ENCODE measurements at regions not wholly inside any gene's neighbourhood (a gene's known extent, or its start where the extent isn't known, plus 50 kb on each side); places are given as distances from the start of the nearest gene placed in this dataset.

DNA sequence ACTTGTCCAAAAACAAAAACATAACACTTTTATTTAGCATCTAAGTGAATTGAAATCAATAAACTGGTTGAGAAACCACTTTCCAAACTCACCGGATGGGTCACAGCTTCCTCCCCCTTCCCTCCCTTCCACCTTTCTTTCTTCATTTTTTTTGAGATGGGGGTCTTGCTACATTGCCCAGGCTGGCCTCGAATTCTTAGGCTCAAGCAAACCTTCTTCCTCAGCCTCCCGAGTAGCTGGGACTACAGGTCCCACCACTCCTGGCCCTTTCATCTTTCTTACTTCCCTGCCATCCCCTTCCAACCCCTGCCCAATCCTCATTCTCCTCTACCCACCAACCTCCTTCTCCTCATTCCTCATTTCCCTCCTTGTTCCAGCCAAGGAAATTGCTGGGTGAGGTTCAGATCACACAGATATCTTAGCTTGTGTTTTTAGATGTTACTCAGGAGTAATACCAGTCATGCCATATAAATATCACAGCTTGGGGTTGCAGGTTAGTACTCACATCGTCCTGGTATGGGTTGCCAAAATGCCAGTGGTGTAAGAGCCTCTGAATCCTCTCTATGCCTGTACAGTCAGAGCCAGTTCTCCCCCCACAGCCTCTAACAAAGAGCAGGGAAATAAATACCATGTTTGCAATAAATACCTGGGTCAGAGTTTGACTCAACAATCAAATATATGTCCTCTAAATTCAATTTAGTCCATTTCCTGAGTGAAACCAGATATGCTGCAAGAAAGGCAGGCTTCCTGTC lies 132.7 kb upstream of the NDUFV2 start:
- no peak for DNase-seq (ENCODE audit: low read depth, low spot score)

DNA sequence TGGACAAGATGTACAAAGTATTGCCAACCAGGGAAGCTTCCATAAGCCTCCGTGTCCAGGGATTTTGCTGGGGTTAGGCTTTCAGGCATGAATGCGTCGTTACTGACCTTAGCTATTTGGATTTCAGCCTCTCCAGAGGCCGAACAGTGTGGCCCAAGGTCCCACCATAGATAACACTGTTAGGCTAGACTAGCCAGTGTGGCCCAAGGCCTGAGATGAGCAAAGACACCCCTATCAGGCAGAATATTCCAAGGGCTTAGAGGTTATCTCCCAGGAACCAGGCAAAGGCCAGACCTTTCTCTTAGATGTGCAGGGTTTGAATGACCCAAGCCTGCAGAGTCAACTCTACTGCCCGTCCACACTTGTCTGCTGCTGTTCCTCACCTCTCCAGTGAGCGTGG lies 131.7 kb upstream of the NDUFV2 start:
- DNase-seq (ENCODE audit: low read depth, low spot score) = no peak

DNA sequence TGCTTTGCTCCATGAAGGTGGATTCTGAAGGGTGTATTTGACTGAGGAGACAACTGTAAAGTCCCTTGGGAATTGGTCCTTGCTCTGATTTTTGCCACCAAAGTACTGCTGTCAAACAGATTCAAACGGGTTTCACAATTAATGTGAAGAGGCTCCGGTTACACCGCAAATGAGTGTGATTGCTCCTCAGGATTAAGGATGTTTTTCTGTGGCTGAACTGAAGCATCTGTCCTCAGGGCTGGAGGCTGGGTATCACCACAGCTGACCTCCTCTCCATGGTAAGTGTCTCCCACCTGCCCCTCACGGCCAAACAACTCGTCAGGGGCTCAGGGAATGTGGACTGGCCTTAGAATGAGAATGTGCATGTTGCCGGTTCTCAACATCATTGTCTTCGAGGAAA lies 130.4 kb upstream of the NDUFV2 start:
- no peak for DNase-seq (ENCODE audit: low read depth, low spot score)

DNA sequence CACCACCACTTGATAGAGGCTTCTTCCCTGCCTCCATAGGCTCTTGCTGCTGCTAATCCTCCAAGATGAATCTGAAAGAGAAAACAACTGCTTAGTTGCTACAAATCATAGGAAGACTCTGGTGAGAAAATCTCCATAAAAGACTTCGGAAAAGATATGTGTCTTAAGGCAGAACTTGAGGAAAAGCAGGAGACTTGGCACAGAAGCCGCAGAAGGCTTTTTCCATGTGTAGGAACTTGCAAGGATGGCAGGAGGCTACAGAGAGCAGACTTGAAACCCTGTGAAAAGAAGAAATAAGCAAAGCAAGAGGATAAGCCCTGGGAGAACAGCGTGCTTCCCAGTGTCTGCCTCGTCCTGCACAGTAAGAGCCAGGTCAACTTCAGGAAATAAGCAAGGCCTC lies 128.2 kb upstream of the NDUFV2 start:
- no peak for DNase-seq (ENCODE audit: low read depth, low spot score)

DNA sequence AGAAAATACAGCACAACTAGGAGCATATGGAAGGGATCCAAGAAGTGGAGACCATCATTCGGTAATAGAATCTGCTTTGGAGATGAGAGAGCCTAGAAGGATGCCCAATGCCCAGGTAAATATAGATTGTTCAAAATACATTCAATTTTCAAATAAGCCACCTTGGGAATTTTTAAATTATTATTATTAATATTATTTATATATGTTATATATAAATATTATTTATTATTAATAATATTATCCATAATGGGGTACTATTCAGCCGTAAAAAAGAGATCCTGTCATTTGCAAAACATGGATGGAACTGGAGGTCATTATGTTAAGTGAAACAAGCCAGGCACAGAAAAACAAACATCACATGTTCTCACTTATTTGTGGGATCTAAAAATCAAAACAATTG lies 127.8 kb upstream of the NDUFV2 start:
- DNase-seq (ENCODE audit: low read depth, low spot score) = no peak

DNA sequence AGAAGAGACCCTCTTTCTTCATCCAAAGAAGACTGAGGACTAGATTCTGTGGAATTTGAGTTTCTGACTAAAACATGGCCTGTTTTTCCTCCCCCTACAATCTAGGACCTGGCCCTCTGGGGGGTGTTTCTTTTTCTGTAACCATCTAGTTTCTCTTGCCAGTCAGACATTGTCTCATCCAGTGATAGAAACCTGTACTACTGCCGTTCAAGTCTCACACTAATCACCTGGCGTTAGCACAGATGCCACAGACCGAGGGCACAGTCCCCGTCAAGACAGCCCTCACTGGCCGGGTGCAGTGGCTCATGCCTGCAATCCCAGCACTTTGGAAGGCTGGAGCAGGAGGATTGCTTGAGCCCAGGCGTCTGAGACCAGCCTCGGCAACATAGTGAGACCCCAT lies 126.9 kb upstream of the NDUFV2 start:
- no peak for DNase-seq (ENCODE audit: low read depth, low spot score)

DNA sequence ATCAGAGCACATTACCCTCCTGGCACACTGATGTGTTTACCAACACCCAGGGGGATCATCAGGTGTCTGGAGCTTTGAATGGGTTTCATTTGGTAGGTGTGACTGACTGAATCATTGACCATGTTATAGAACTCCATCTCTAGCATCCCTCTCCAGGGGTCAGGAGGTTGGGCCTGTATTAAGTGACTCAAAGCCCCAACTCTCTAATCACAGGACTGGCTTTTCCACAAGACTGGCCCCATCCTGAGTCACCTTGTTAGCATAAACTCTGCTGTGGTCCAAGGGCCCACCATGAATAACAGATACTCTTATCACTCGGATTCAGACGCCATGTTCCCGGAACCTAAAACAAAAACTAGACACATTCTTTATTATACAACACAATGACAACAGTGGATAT lies 125.9 kb upstream of the NDUFV2 start:
- DNase-seq (ENCODE audit: low read depth, low spot score) = no peak

DNA sequence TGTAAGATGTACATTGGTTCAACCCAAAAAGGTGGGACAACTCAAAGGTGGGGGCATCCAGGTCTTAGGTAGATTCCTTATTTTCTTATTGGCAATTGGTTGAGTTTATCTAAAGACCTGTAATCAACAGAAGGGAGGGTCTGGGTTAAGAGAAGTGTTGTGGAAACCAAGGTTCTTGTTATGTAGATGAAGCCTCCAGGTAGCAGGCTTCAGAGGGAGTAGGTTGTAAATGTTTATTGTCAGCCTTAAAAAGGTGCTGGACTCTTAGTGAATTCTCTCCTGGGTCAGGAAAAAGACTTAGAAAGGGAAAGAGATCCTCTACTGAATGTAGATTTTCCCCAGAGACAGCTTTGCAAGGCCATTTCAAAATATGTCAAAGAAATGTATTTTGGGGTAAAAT lies 125.3 kb upstream of the NDUFV2 start:
- no peak for DNase-seq (ENCODE audit: low read depth, low spot score)

DNA sequence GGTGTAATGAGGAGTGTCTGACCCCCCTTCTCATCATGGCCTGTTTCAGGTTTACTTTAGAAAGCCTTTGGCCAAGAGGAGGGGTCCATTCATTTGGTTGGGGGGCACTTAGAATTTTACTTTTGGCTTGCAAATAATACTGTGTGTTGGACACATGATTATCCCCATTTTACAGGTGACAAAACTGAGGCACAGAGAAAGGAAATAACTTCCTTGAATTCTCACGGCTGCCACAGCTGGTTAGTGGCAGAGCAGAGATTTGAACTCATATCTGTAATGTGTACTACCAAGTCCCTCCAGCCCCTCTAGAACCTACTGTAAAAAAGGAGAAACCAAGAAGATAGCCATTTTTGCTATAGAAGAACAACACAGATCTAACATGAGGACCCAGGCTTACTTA lies 124.8 kb upstream of the NDUFV2 start:
- no peak for DNase-seq (ENCODE audit: low read depth, low spot score)

DNA sequence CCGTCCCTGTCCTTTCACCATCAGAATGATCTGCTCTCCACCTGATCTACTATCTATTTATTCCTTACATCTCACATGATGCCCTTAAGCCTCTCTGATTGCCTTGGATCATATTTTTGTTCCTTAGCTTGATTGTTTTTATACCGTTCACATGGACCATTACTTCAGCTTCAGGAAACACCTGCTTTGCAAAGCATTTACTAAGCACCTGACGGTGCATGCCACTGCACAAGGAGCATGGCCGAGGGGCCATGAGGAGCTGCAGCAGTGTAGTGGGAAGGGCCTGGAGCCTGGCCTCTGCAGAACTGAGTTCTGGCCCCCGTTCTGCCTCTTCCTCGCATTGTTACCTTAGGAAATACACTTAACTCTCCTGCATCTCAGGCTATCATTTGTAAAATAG lies 124.1 kb upstream of the NDUFV2 start:
- no peak for DNase-seq (ENCODE audit: low read depth, low spot score)

DNA sequence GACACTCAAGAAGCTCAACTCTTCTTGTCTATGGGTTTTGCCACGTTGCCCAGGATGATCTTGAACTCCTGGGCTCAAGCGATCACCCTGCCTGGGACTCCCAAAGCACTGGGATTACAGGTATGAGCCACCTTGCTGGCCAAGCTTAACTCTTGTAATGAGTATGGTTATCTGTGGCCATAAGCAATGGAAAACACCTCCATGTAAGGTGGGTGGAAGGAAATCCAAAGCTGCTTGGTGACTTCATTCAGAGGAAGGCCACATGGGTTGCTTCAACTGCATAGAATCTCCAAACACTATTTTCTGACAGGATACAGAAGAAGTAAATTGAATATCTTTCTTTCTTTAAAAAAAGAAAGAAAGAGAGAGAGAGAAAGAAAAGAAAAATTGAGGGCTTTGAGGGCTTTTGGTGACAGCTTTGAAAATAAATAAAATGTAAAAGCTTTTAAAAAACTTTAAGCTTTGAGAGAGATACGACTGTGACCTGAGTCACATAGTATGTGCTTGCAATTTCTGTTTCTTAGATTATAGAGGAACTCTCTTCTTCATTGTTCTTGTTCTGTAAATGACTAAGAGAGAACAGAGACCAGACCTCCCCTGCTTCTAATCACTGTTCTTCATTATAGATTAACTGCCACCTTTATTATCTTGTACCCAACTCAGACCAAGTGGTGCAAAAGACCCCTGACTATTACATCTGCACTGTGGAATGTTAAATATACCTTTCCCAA lies 123.1 kb upstream of the NDUFV2 start:
- DNase-seq (ENCODE audit: low read depth, low spot score) = no peak

DNA sequence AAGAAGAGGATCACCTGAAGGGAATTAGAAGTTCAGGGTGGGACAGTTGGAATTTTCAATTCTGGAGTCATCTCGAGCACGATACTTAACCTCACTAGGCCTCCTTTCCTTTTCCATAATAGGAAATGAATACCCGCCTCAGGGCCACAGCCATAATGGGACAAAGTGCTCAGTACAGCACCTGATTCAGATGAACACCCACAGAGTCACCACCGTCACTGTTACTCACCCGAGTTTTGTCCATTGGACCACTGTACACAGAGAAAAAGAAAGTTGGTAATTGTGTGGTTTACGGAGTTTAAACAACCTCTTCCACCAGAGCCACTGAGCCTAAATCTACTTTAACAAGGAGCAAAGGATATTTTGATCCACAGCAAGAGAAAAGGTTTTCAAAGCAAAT lies 122.0 kb upstream of the NDUFV2 start:
- no peak for DNase-seq (ENCODE audit: low read depth, low spot score)

DNA sequence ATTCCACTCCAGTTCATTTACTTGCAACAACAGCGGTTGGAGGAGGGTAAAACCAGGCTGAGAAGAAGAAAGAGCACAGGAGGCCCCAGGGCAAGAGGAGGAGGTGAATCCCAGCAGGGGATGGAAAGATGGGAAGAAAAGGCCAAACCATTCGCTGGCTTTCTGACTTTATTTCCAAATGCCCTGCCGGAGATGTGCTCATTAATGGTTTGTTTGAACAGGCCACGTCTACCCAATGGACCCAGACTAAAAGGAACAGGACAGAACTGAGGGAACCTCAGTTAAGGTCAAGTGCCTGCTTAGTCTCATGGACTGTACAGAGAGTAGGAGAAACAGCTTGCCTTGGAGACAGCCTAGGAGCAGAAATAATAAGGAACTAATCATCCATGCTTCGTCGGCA lies 121.6 kb upstream of the NDUFV2 start:
- no peak for DNase-seq (ENCODE audit: low read depth, low spot score)

DNA sequence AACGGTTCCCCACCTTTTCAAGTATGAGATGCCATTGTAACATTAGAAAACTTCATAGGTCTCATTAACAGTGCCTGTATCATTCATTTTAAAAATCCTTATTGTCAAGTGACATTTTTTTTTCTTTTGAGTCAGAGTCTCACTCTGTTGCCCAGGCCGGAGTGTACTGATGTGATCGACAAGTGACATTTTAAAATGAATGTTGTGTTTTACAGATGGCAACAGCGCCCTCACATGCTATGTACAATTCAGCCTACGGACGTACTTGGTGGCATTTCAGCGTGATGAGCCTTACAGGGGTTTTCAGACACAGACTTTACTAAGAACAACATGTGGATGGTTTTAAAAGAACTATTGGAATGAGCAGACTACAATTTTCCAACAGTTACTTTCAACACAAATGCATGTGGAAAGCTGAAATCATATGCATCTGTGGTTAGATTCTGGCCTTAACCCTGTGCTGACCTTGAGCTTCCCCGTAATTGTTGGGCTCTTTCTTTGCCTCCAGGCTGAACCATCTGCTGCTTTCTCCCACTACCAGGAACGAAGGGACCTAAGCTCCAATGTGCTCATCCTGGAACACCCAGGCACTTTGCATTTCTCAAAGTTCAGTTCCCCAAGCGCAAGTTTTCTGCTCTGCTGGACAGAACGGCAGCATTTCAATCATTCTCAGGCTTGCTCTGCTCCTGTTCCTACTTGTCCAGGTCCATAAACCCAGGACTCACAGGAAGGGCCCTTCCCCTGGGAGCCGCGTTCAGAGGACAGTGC lies 119.9 kb upstream of the NDUFV2 start:
- DNase-seq (ENCODE audit: low read depth, low spot score) = no peak

DNA sequence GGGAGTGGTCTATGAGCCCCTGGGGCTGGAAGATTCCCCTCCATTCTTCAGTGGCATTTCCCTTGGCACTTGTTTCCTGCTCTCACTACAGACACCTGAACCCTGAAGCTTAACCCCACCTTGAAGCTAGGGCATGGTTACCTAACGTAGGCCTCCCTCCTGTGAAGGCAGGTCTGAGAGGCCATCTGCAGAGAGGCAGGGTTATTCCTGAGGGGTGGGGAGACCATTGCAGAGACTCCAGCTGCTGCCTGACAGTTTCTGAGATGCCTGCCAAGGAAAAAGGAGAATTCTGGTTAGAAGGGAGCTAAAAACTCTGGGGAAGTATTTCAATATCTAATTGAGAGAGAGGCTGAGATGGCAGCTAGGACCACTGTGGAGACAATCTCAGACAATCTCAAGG lies 119.3 kb upstream of the NDUFV2 start:
- no peak for DNase-seq (ENCODE audit: low read depth, low spot score)

DNA sequence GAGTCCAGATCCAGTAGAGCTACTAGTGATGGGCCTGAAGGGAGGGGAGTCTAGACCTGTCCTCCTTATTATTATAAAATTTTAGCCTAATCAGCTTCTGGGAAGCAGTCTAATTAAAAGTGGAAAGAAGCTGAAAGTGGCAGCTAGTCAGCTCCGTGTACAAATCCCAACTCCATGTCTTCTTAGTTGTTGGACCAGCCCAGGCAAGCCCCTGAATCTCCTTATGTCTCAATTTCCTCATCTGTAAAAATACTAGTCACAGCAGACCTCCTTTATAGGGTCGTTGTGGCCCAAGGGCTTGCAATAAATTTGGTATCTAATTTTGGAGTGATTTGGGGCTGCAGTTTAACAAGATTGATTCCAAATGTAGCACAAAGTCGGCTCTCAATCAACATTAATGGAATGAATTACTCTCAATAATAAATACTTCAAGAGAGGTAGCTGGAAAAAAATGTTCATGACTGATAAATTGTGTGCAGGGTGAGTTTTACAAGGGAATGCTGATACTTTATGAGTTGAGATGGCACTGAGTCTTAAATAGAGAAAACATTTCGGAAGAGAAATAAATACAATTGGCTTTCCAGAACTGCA lies 118.3 kb upstream of the NDUFV2 start:
- DNase-seq (ENCODE audit: low read depth, low spot score) = no peak

DNA sequence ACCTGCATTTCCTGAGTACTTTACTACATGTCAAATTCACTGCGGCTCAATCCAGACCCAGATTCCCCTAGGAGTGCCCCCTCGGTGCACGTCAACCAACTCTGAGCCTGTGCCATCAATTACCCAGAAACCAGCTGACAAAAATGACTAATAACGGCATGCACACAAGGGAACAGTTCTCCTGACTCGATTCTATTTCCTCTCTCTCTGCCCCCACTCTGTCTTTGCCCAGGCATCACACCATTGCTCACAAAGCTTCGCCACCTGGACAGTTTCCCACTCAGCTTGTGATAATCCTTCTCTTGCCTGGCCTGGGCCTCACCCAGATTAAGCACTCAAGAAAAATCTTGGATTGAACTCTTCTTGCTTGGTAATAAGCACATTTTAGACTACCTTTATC lies 115.3 kb upstream of the NDUFV2 start:
- no peak for DNase-seq (ENCODE audit: low read depth, low spot score)

DNA sequence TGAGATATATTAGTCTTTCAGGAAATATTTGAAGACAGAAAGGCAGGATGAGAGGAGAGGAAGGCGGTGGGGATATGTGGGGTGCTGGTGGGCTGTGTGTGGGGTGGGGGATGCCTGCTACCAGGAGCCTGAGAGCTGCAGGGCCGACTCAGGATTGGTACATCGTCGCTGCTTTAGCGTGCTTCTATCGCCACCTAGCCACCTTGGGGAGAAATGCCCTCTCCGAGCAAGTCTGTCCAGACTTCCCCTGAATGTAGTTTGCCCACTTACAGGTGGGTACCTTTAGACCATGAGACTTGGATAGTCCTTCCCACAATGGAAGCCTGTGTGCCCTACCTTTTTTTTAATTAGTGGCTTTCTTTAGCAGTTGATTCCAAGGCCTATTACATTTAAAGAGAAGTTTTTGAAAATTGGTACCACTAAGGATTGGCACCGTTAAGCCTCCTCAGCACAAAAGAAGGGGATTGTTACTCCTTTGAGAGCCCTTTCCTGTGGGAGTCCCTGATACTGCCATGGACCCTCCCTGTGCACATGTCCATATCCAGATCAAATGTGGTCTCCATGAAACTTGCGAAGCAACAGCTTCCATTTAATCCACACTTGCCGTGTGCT lies 114.1 kb upstream of the NDUFV2 start:
- DNase-seq (ENCODE audit: low read depth, low spot score) = peak; percentile 52

DNA sequence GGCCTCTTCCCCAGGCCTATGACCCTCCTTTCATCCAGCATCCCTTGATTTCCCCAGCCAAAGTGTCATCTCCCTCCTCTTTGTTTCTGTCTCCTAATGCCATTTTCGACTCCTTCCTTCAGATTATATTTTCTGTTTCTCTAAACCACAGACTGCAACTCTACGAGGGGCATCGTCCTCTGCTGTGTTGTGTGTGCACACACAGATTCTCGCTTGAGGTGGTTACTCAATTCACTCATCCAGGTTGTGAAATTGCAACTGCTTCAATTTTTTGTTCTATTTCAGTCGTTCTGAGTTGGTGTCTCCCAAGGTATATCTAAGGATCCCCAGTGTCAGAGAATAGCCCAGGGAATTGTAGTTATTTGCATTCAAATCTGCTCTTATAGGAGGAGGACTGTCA lies 113.5 kb upstream of the NDUFV2 start:
- no peak for DNase-seq (ENCODE audit: low read depth, low spot score)

DNA sequence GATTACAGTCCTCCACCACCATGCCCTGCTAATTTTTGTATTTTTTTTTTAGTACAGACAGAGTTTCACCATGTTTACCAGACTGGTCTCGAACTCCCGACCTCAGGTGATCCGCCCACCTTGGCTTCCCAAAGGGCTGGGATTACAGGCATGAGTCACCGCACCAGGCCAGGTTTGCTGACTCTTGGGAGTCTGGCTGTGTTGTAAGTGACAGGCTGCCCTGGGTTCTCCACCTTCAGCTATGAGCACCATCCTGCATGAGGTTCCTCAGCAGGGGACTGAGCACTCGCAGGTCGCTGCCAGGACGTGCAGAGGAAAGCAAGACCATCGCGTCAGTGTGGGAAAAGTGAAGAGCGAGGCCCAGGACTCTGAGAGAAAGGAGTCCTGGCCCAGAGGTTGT lies 112.6 kb upstream of the NDUFV2 start:
- DNase-seq (ENCODE audit: low read depth, low spot score) = no peak

DNA sequence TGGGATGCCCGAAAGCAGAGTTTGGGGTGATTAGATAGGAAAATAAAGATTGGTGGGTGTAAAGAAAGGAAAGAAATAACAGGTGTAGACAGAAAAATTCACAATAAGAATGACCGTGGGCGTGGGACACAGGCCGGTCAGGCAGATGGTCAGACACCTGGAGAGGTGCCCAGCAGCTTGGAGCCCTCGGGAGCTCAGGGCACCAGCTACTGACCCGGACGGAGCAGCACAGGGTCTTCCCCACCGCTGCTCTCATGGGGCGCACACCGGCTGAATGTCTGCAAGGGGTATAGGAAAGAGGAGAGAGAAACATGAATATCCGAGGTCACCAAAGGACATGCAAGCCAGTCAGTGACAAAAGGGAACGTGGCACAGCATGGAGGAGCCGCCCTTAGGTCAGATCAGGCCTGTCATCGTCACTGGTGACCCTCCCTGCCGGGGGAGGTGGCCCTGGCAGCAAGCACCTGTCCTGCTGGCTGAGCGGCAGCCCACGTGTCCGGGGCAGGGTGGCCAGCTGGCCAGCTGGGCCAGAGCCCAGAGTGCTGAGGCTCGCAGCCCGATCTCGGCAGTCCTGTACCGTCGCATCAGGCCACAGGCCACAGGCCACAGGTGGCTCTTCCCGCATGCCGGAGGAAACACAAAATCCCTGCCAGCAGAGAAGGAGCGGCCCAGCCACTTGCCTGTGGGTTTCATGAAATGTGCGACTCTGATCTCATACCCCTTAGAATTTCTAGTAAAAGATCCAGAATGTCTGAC lies 112.0 kb upstream of the NDUFV2 start:
- no peak for DNase-seq (ENCODE audit: low read depth, low spot score)
